Breast epithelium (tissue), 3 donors: ENCODE measurements at regions not wholly inside any gene's neighbourhood (a gene's known extent, or its start where the extent isn't known, plus 50 kb on each side); places are given as distances from the start of the nearest gene placed in this dataset.

Experiments
- POLR2A ChIP-seq: fragments of 450-650 bp; IDR thresholded peaks from one replicate; pipeline ENCODE4 v1.6.1; 2016; ENCODE audit warnings: antibody characterized with exemption, mild to moderate bottlenecking, moderate library complexity
- POLR2AphosphoS5 ChIP-seq, 3 donors: sonication (generic); formaldehyde crosslinking; IDR thresholded peaks; one replicate each; pipeline ENCODE4 v1.6.1; 2017; ENCODE audit warnings: antibody characterized with exemption in 3 of 3
- TF ChIP-seq, protein P1 (sequence below), 3 donors: fragments of 450-650 bp; IDR thresholded peaks; one replicate each; pipeline ENCODE4 v1.5.1; 2016 to 2017; ENCODE audit warnings: antibody characterized with exemption in 3 of 3, mild to moderate bottlenecking in 3 of 3, moderate library complexity in 3 of 3

DNA sequence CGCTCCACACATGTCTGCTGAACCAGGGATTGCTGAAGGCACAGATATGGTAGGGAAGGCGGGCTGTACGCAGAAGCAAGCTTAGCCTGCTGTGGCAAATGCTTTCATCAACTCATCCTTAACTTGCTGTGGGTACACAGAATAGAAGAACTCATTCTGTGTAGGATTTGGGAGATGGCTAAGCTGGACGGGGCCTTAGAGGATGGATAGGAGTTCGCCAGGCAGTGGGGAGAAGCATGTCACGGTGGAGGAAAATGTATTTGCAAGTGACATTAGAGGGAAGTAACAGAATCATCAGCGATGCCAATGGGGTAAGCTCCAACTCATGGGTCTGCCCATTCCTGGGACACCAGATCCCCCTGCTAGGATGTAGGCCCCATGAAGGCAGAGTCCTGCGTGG lies 96.7 kb upstream of the SMIM21 start:
- TF ChIP-seq POLR2A (no peak), POLR2AphosphoS5 (IDR thresholded peaks at IDR 0.05) (no peak)
- TF ChIP-seq, protein P1, sequence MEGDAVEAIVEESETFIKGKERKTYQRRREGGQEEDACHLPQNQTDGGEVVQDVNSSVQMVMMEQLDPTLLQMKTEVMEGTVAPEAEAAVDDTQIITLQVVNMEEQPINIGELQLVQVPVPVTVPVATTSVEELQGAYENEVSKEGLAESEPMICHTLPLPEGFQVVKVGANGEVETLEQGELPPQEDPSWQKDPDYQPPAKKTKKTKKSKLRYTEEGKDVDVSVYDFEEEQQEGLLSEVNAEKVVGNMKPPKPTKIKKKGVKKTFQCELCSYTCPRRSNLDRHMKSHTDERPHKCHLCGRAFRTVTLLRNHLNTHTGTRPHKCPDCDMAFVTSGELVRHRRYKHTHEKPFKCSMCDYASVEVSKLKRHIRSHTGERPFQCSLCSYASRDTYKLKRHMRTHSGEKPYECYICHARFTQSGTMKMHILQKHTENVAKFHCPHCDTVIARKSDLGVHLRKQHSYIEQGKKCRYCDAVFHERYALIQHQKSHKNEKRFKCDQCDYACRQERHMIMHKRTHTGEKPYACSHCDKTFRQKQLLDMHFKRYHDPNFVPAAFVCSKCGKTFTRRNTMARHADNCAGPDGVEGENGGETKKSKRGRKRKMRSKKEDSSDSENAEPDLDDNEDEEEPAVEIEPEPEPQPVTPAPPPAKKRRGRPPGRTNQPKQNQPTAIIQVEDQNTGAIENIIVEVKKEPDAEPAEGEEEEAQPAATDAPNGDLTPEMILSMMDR (IDR thresholded peaks at IDR 0.05) = no peak
